Panc1 (cell line): ENCODE measurements at regions not wholly inside any gene's neighbourhood (a gene's known extent, or its start where the extent isn't known, plus 50 kb on each side); places are given as distances from the start of the nearest gene placed in this dataset.

Experiments
- REST ChIP-seq, 2 experiments: IDR thresholded peaks; 2 replicates each; pipeline ENCODE4 v1.6.1; 2011 to 2012; ENCODE audit warnings: low read depth in 2 of 2, control low read depth in 1 of 2, low read length in 1 of 2, mild to moderate bottlenecking in 1 of 2, moderate library complexity in 1 of 2; ENCODE audit not compliant: insufficient read depth in 1 of 2
- TCF7L2 ChIP-seq: IDR thresholded peaks from 2 replicates; pipeline ENCODE4 v1.6.1; 2011; ENCODE audit warnings: mild to moderate bottlenecking, low read depth, low read length, inconsistent platforms
- TF ChIP-seq, protein P1 (sequence below): fragments of 450-650 bp; IDR thresholded peaks from 2 replicates; pipeline ENCODE4 v1.5.1; 2017; ENCODE audit warnings: mild to moderate bottlenecking

- TF ChIP-seq, protein P1, sequence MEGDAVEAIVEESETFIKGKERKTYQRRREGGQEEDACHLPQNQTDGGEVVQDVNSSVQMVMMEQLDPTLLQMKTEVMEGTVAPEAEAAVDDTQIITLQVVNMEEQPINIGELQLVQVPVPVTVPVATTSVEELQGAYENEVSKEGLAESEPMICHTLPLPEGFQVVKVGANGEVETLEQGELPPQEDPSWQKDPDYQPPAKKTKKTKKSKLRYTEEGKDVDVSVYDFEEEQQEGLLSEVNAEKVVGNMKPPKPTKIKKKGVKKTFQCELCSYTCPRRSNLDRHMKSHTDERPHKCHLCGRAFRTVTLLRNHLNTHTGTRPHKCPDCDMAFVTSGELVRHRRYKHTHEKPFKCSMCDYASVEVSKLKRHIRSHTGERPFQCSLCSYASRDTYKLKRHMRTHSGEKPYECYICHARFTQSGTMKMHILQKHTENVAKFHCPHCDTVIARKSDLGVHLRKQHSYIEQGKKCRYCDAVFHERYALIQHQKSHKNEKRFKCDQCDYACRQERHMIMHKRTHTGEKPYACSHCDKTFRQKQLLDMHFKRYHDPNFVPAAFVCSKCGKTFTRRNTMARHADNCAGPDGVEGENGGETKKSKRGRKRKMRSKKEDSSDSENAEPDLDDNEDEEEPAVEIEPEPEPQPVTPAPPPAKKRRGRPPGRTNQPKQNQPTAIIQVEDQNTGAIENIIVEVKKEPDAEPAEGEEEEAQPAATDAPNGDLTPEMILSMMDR: no peak
- TF ChIP-seq TCF7L2 (no peak), REST (IDR thresholded peaks at IDR 0.05; ENCODE audit: insufficient read depth in 1 of 2, low read depth in 2 of 2, low read length in 1 of 2) (no peak)
These were observed 114.6 kb upstream of the CD180 start for GRCh38 chr5:67311208-67311607.
